ENCODE measurements at regions not wholly inside any gene's neighbourhood (a gene's known extent, or its start where the extent isn't known, plus 50 kb on each side); places are given as distances from the start of the nearest gene placed in this dataset.

DNA sequence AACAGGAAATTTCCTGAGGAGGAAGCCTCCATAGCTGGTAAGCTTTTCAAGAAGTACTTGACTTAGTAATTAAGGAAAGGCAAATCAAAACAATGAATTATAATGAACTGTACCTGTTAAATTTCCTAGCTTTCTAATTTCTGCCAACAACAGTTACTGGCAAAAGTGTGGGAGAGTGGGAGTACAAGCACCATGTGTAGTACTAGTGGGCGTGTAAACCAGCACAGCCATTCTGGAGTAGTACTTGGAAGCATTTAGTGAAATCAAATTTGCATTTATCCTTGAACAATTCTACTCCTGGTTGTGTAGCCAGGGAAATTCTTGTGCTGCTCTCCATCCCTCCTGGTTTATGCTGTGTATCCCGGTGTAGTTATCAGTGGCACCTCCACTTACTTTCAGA lies 190.8 kb downstream of the PRDM2 start:
- TF ChIP-seq, protein P1, sequence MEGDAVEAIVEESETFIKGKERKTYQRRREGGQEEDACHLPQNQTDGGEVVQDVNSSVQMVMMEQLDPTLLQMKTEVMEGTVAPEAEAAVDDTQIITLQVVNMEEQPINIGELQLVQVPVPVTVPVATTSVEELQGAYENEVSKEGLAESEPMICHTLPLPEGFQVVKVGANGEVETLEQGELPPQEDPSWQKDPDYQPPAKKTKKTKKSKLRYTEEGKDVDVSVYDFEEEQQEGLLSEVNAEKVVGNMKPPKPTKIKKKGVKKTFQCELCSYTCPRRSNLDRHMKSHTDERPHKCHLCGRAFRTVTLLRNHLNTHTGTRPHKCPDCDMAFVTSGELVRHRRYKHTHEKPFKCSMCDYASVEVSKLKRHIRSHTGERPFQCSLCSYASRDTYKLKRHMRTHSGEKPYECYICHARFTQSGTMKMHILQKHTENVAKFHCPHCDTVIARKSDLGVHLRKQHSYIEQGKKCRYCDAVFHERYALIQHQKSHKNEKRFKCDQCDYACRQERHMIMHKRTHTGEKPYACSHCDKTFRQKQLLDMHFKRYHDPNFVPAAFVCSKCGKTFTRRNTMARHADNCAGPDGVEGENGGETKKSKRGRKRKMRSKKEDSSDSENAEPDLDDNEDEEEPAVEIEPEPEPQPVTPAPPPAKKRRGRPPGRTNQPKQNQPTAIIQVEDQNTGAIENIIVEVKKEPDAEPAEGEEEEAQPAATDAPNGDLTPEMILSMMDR (optimal IDR thresholded peaks at IDR 0.05 in 1 of 3, IDR thresholded peaks at IDR 0.05 in 1 of 3, conservative IDR thresholded peaks at IDR 0.05 in 1 of 3; ENCODE audit: extremely low read depth in 1 of 3, insufficient read depth in 2 of 3, low read length in 3 of 3) = no peak
- TF ChIP-seq EZH2 (IDR thresholded peaks at IDR 0.05; ENCODE audit: low read length) = no peak
